ENCODE measurements at regions not wholly inside any gene's neighbourhood (a gene's known extent, or its start where the extent isn't known, plus 50 kb on each side); places are given as distances from the start of the nearest gene placed in this dataset.
"Not testable (repeated sequence)": the region's sequence is repeated elsewhere in the genome, so short reads cannot be mapped to it uniquely, and the experiment has no call there.

GRCh38 chr9:41356588-41357349 is 167.7 kb upstream of the ZNG1F start:
- TF ChIP-seq, protein P1, sequence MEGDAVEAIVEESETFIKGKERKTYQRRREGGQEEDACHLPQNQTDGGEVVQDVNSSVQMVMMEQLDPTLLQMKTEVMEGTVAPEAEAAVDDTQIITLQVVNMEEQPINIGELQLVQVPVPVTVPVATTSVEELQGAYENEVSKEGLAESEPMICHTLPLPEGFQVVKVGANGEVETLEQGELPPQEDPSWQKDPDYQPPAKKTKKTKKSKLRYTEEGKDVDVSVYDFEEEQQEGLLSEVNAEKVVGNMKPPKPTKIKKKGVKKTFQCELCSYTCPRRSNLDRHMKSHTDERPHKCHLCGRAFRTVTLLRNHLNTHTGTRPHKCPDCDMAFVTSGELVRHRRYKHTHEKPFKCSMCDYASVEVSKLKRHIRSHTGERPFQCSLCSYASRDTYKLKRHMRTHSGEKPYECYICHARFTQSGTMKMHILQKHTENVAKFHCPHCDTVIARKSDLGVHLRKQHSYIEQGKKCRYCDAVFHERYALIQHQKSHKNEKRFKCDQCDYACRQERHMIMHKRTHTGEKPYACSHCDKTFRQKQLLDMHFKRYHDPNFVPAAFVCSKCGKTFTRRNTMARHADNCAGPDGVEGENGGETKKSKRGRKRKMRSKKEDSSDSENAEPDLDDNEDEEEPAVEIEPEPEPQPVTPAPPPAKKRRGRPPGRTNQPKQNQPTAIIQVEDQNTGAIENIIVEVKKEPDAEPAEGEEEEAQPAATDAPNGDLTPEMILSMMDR (conservative IDR thresholded peaks at IDR 0.05): not testable (repeated sequence)
- TF ChIP-seq ZFX (IDR thresholded peaks at IDR 0.05): not testable (repeated sequence)

Data from C4-2B (cell line).